CD14-positive monocyte (primary cell): ENCODE measurements at regions not wholly inside any gene's neighbourhood (a gene's known extent, or its start where the extent isn't known, plus 50 kb on each side); places are given as distances from the start of the nearest gene placed in this dataset.

Source experiments
- DNase-seq, 3 donors: peaks; one replicate each; pipeline ENCODE4 v3.0.0-alpha.2; 2011 to 2022
- H2AFZ ChIP-seq: 2 replicates; pipeline ENCODE4 v1.6.0; 2012; ENCODE audit warnings: mild to moderate bottlenecking, low read depth, low read length, inconsistent platforms; ENCODE audit not compliant: insufficient read depth, poor library complexity, severe bottlenecking
- H3K27ac ChIP-seq, 2 donors: 1 replicate in 1 of 2; 2 replicates in 1 of 2; pipeline ENCODE4 v1.5.1; 2012 to 2013; ENCODE audit warnings: low read length in 2 of 2, control low read depth in 1 of 2, inconsistent platforms in 1 of 2, low read depth in 1 of 2, mild to moderate bottlenecking in 1 of 2
- H3K27me3 ChIP-seq, 2 donors: one replicate each; pipeline versions ENCODE4 v1.6.0 to v1.6.1; 2011 to 2013; ENCODE audit warnings: low read length in 2 of 2; ENCODE audit not compliant: control insufficient read depth in 2 of 2, insufficient read depth in 2 of 2
- H3K36me3 ChIP-seq, 2 donors: replicated peaks in 1 of 2; 1 replicate in 1 of 2; 2 replicates in 1 of 2; pipeline versions ENCODE4 v1.5.1 to v1.6.1; 2012 to 2013; ENCODE audit warnings: low read length in 2 of 2, control low read depth in 1 of 2, inconsistent platforms in 1 of 2, mild to moderate bottlenecking in 1 of 2; ENCODE audit not compliant: insufficient read depth in 2 of 2, control insufficient read depth in 1 of 2
- H3K4me1 ChIP-seq, 2 donors: 1 replicate in 1 of 2; 2 replicates in 1 of 2; pipeline versions ENCODE4 v1.5.1 to v1.6.1; 2012 to 2013; ENCODE audit warnings: low read length in 2 of 2, control low read depth in 1 of 2, inconsistent platforms in 1 of 2, mild to moderate bottlenecking in 1 of 2, moderate library complexity in 1 of 2; ENCODE audit not compliant: insufficient read depth in 2 of 2, control insufficient read depth in 1 of 2
- H3K4me2 ChIP-seq: replicated peaks from 2 replicates; pipeline ENCODE3; 2012; ENCODE audit warnings: low read length, moderate library complexity, mild to moderate bottlenecking; ENCODE audit not compliant: poor library complexity, severe bottlenecking; ENCODE audit errors: extremely low read depth
- H3K4me3 ChIP-seq, 3 experiments: fragments of 200-600 bp in 1 of 3; sonication (generic) in 1 of 3; replicated peaks in 1 of 3; 1 replicate in 2 of 3; 2 replicates in 1 of 3; pipeline ENCODE4 v1.5.1; 2011 to 2013; ENCODE audit warnings: low read length in 3 of 3, mild to moderate bottlenecking in 3 of 3, control low read depth in 2 of 3, low read depth in 2 of 3, inconsistent platforms in 1 of 3, moderate library complexity in 1 of 3
- H3K79me2 ChIP-seq: 2 replicates; pipeline ENCODE4 v1.6.0; 2012; ENCODE audit warnings: mild to moderate bottlenecking, control low read depth, inconsistent platforms, low read length, moderate library complexity; ENCODE audit not compliant: insufficient read depth
- H3K9ac ChIP-seq: 2 replicates; pipeline ENCODE4 v1.6.0; 2017; ENCODE audit warnings: low read length, mild to moderate bottlenecking; ENCODE audit not compliant: insufficient read depth, poor library complexity, severe bottlenecking
- H3K9me3 ChIP-seq, 2 donors: replicated peaks in 1 of 2; 1 replicate in 1 of 2; 2 replicates in 1 of 2; pipeline versions ENCODE4 v1.5.1 to v1.6.1; 2012 to 2013; ENCODE audit warnings: low read length in 2 of 2, control low read depth in 1 of 2; ENCODE audit not compliant: control insufficient read depth in 1 of 2, insufficient read depth in 1 of 2
- H4K20me1 ChIP-seq: 2 replicates; pipeline ENCODE4 v1.6.0; 2012; ENCODE audit warnings: mild to moderate bottlenecking, low read length, control low read depth, moderate library complexity; ENCODE audit not compliant: insufficient read depth
- H3K27ac Mint-ChIP-seq, 7 donors: one replicate each; pipeline ENCODE4 v1.8.0; 2020; ENCODE audit warnings: mild to moderate bottlenecking in 7 of 7, mixed read lengths in 7 of 7, moderate library complexity in 6 of 7, inconsistent platforms in 2 of 7
- H3K27me3 Mint-ChIP-seq, 3 donors: one replicate each; pipeline ENCODE4 v1.8.0; 2021 to 2022; ENCODE audit warnings: low read depth in 3 of 3, mild to moderate bottlenecking in 3 of 3, mixed read lengths in 3 of 3, moderate library complexity in 3 of 3, inconsistent platforms in 1 of 3
- H3K36me3 Mint-ChIP-seq, 2 donors: one replicate each; pipeline ENCODE4 v1.8.0; 2020; ENCODE audit warnings: mixed read lengths in 2 of 2, inconsistent platforms in 1 of 2, mild to moderate bottlenecking in 1 of 2
- H3K4me1 Mint-ChIP-seq: one replicate; pipeline ENCODE4 v1.8.0; 2020; ENCODE audit warnings: mild to moderate bottlenecking, mixed read lengths
- H3K4me3 Mint-ChIP-seq, 2 donors: one replicate each; pipeline ENCODE4 v1.8.0; 2020; ENCODE audit warnings: mild to moderate bottlenecking in 2 of 2, mixed read lengths in 2 of 2, moderate library complexity in 1 of 2
- H3K9me3 Mint-ChIP-seq, 7 donors: one replicate each; pipeline ENCODE4 v1.8.0; 2020 to 2022; ENCODE audit warnings: mixed read lengths in 7 of 7, mild to moderate bottlenecking in 6 of 7, moderate library complexity in 6 of 7, inconsistent platforms in 2 of 7
- CTCF ChIP-seq: fragments of 200-600 bp; IDR thresholded peaks from one replicate; pipeline ENCODE4 v1.8.0; 2022; ENCODE audit warnings: antibody characterized with exemption, mild to moderate bottlenecking
- WGBS: methylation state at CpG from one replicate; pipeline ENCODE4 v1.1.5; 2013; ENCODE audit warnings: missing lambda C conversion rate; ENCODE audit not compliant: insufficient coverage; 5-methylcytosine and 5-hydroxymethylcytosine counted together
- intact Hi-C, 2 donors: fragments of 100-400 bp; cut with micrococcal nuclease; formaldehyde crosslinking; loops; one replicate each; pipeline versions ENCODE4 v1.15.0 to v1.15.1; 2023

- TF ChIP-seq CTCF = no peak
- Mint-ChIP-seq H3K36me3 (no peaks in the 10 kb centered on the region), H3K4me3 (no peak overlapping the region), H3K4me1 (no peaks in the 10 kb centered on the region), H3K9me3 (peaks cover 2 to 13% (median 10%) of the 10 kb centered on the region in 7 donors), H3K27me3 (peaks cover 0 to 1% (median 1%) of the 10 kb centered on the region in 3 donors), H3K27ac (no peak overlapping the region)
- no peak overlapping the region for H3K9ac ChIP-seq
- H3K27me3 ChIP-seq = no peaks in the 10 kb centered on the region
- intact Hi-C loops = no loop called here
- H3K4me3 ChIP-seq = no peak overlapping the region
- H3K9me3 ChIP-seq = peaks cover 0 to 11% of the 10 kb centered on the region in 2 donors
- no peak overlapping the region for H3K27ac ChIP-seq
- no peak overlapping the region for H3K4me2 ChIP-seq
- H3K36me3 ChIP-seq = no peaks in the 10 kb centered on the region
- no peak overlapping the region for H2AFZ ChIP-seq
- H3K4me1 ChIP-seq = no peaks in the 10 kb centered on the region
- H4K20me1 ChIP-seq = no peaks in the 10 kb centered on the region
- no peaks in the 10 kb centered on the region for H3K79me2 ChIP-seq
- no peak for DNase-seq
- WGBS = 86% methylated on average over 2 of the region's 5 CpGs
Measured at GRCh38 chr11:30763951-30764350, 177.8 kb upstream of the MPPED2 start.

- H2AFZ ChIP-seq = no peak overlapping the region
- DNase-seq = no peak
- H3K79me2 ChIP-seq = no peaks in the 10 kb centered on the region
- Mint-ChIP-seq H3K27me3 (peaks cover 0 to 1% (median 0%) of the 10 kb centered on the region in 3 donors), H3K36me3 (no peaks in the 10 kb centered on the region), H3K4me1 (no peaks in the 10 kb centered on the region), H3K9me3 (peaks cover 2 to 9% (median 4%) of the 10 kb centered on the region in 7 donors), H3K27ac (no peak overlapping the region), H3K4me3 (no peak overlapping the region)
- H3K27ac ChIP-seq = no peak overlapping the region
- TF ChIP-seq CTCF = no peak
- peaks cover 0 to 11% of the 10 kb centered on the region in 2 donors for H3K9me3 ChIP-seq
- H4K20me1 ChIP-seq = no peaks in the 10 kb centered on the region
- H3K36me3 ChIP-seq = no peaks in the 10 kb centered on the region
- H3K4me3 ChIP-seq = no peak overlapping the region
- no peak overlapping the region for H3K9ac ChIP-seq
- no peak overlapping the region for H3K4me2 ChIP-seq
- no peaks in the 10 kb centered on the region for H3K27me3 ChIP-seq
- WGBS = 100% methylated on average over 1 of the region's 2 CpGs
- H3K4me1 ChIP-seq = no peaks in the 10 kb centered on the region
- intact Hi-C loops = no loop called here
Measured at GRCh38 chr11:30762188-30762587, 176.0 kb upstream of the MPPED2 start.
